Activated T-helper 2 cell treated with anti-CD3 and anti-CD28 coated beads, Interferon-gamma antibody, Interleukin-2, Interleukin-4, amounts not matched to agents 10 μg/mL and 5 μg/mL and 100 μg/mL, durations not matched to agents 14 hours and 24 hours and 36 hours (primary cell): ENCODE measurements at regions not wholly inside any gene's neighbourhood (a gene's known extent, or its start where the extent isn't known, plus 50 kb on each side); places are given as distances from the start of the nearest gene placed in this dataset.

Experiments used
- DNase-seq: peaks from one replicate; pipeline ENCODE4 v3.0.0; 2021; ENCODE audit warnings: low spot score
- H3K27ac Mint-ChIP-seq: one replicate; pipeline ENCODE4 v1.8.0; 2021; ENCODE audit warnings: mixed read lengths
- H3K27me3 Mint-ChIP-seq: one replicate; pipeline ENCODE4 v1.8.0; 2021; ENCODE audit warnings: low read depth, mixed read lengths
- H3K36me3 Mint-ChIP-seq: one replicate; pipeline ENCODE4 v1.8.0; 2021; ENCODE audit warnings: low read depth, mixed read lengths
- H3K4me1 Mint-ChIP-seq: one replicate; pipeline ENCODE4 v1.8.0; 2021; ENCODE audit warnings: low read depth, mixed read lengths
- H3K4me3 Mint-ChIP-seq: one replicate; pipeline ENCODE4 v1.8.0; 2021; ENCODE audit warnings: low read depth, mild to moderate bottlenecking, moderate library complexity, mixed read lengths
- H3K9me3 Mint-ChIP-seq: one replicate; pipeline ENCODE4 v1.8.0; 2021; ENCODE audit warnings: mixed read lengths
- intact Hi-C: fragments of 100-400 bp; cut with micrococcal nuclease; formaldehyde crosslinking; loops from one replicate; pipeline ENCODE4 v1.15.1; 2023

GRCh38 chr4:18645351-18645750 lies 623.8 kb upstream of the LCORL start:
- no peak for DNase-seq
- Mint-ChIP-seq H3K9me3 (no peaks in the 10 kb centered on the region), H3K4me3 (no peak overlapping the region), H3K27me3 (no peaks in the 10 kb centered on the region), H3K27ac (no peak overlapping the region), H3K36me3 (no peaks in the 10 kb centered on the region), H3K4me1 (no peaks in the 10 kb centered on the region)
- intact Hi-C loops, result no loop called here

GRCh38 chr4:18641334-18641733 lies 619.8 kb upstream of the LCORL start:
- intact Hi-C loops, result no loop called here
- Mint-ChIP-seq H3K36me3 (no peaks in the 10 kb centered on the region), H3K9me3 (no peaks in the 10 kb centered on the region), H3K4me1 (no peaks in the 10 kb centered on the region), H3K27ac (no peak overlapping the region), H3K27me3 (no peaks in the 10 kb centered on the region), H3K4me3 (no peak overlapping the region)
- DNase-seq, result no peak

- Mint-ChIP-seq H3K36me3 (no peaks in the 10 kb centered on the region), H3K4me3 (no peak overlapping the region), H3K9me3 (no peaks in the 10 kb centered on the region), H3K27me3 (no peaks in the 10 kb centered on the region), H3K27ac (no peak overlapping the region), H3K4me1 (no peaks in the 10 kb centered on the region)
- intact Hi-C loops, result no loop called here
- no peak for DNase-seq
These were observed 616.5 kb upstream of the LCORL start for GRCh38 chr4:18638031-18638430.

GRCh38 chr4:18636001-18636585 lies 614.5 kb upstream of the LCORL start:
- Mint-ChIP-seq H3K27ac (no peak overlapping the region), H3K4me1 (no peaks in the 10 kb centered on the region), H3K9me3 (no peaks in the 10 kb centered on the region), H3K27me3 (no peaks in the 10 kb centered on the region), H3K36me3 (no peaks in the 10 kb centered on the region), H3K4me3 (no peak overlapping the region)
- DNase-seq, result no peak
- intact Hi-C loops, result no loop called here

GRCh38 chr4:18635531-18635930 lies 614.0 kb upstream of the LCORL start:
- Mint-ChIP-seq H3K9me3 (no peaks in the 10 kb centered on the region), H3K36me3 (no peaks in the 10 kb centered on the region), H3K27ac (no peak overlapping the region), H3K27me3 (no peaks in the 10 kb centered on the region), H3K4me1 (no peaks in the 10 kb centered on the region), H3K4me3 (no peak overlapping the region)
- no peak for DNase-seq
- intact Hi-C loops, result no loop called here

GRCh38 chr4:18631586-18631985 lies 610.0 kb upstream of the LCORL start:
- no peak for DNase-seq
- intact Hi-C loops, result no loop called here
- H3K27me3 Mint-ChIP-seq, result no peaks in the 10 kb centered on the region

GRCh38 chr4:18630218-18631110 lies 608.9 kb upstream of the LCORL start:
- intact Hi-C loops, result no loop called here
- no peaks in the 10 kb centered on the region for H3K9me3 Mint-ChIP-seq
- H3K27ac Mint-ChIP-seq, result no peak overlapping the region
- H3K4me1 Mint-ChIP-seq, result no peaks in the 10 kb centered on the region
- DNase-seq, result no peak
- no peak overlapping the region for H3K4me3 Mint-ChIP-seq
- H3K27me3 Mint-ChIP-seq, result no peaks in the 10 kb centered on the region
- no peaks in the 10 kb centered on the region for H3K36me3 Mint-ChIP-seq

More at GRCh38 chr4:18631586-18631985, 610.0 kb upstream of the LCORL start:
- Mint-ChIP-seq H3K36me3 (no peaks in the 10 kb centered on the region), H3K9me3 (no peaks in the 10 kb centered on the region), H3K27ac (no peak overlapping the region), H3K4me3 (no peak overlapping the region), H3K4me1 (no peaks in the 10 kb centered on the region)

GRCh38 chr4:18627447-18628005 lies 606.0 kb upstream of the LCORL start:
- Mint-ChIP-seq H3K27me3 (no peaks in the 10 kb centered on the region), H3K36me3 (no peaks in the 10 kb centered on the region), H3K4me1 (no peaks in the 10 kb centered on the region), H3K27ac (no peak overlapping the region), H3K4me3 (no peak overlapping the region), H3K9me3 (no peaks in the 10 kb centered on the region)
- no peak for DNase-seq
- intact Hi-C loops, result no loop called here

- Mint-ChIP-seq H3K27ac (no peak overlapping the region), H3K4me3 (no peak overlapping the region), H3K4me1 (no peaks in the 10 kb centered on the region), H3K36me3 (no peaks in the 10 kb centered on the region), H3K27me3 (no peaks in the 10 kb centered on the region), H3K9me3 (no peaks in the 10 kb centered on the region)
- intact Hi-C loops, result no loop called here
- no peak for DNase-seq
These were observed 605.4 kb upstream of the LCORL start for GRCh38 chr4:18626996-18627395.

GRCh38 chr4:18626366-18626765 lies 604.8 kb upstream of the LCORL start:
- H3K4me3 Mint-ChIP-seq, result no peak overlapping the region
- intact Hi-C loops, result no loop called here
- no peaks in the 10 kb centered on the region for H3K4me1 Mint-ChIP-seq
- no peak overlapping the region for H3K27ac Mint-ChIP-seq
- H3K27me3 Mint-ChIP-seq, result no peaks in the 10 kb centered on the region
- no peak for DNase-seq
- H3K9me3 Mint-ChIP-seq, result no peaks in the 10 kb centered on the region
- no peaks in the 10 kb centered on the region for H3K36me3 Mint-ChIP-seq

- H3K36me3 Mint-ChIP-seq, result no peaks in the 10 kb centered on the region
- intact Hi-C loops, result no loop called here
- H3K9me3 Mint-ChIP-seq, result no peaks in the 10 kb centered on the region
- no peak for DNase-seq
- H3K4me3 Mint-ChIP-seq, result no peak overlapping the region
- H3K27me3 Mint-ChIP-seq, result no peaks in the 10 kb centered on the region
- H3K27ac Mint-ChIP-seq, result no peak overlapping the region
- no peaks in the 10 kb centered on the region for H3K4me1 Mint-ChIP-seq
These were observed 599.6 kb upstream of the LCORL start for GRCh38 chr4:18621186-18621585.

GRCh38 chr4:18616720-18617119 lies 595.2 kb upstream of the LCORL start:
- DNase-seq, result no peak
- Mint-ChIP-seq H3K4me1 (no peaks in the 10 kb centered on the region), H3K4me3 (no peak overlapping the region), H3K27me3 (no peaks in the 10 kb centered on the region), H3K36me3 (no peaks in the 10 kb centered on the region), H3K27ac (no peak overlapping the region), H3K9me3 (no peaks in the 10 kb centered on the region)
- intact Hi-C loops, result no loop called here

- no peak for DNase-seq
- no peaks in the 10 kb centered on the region for H3K4me1 Mint-ChIP-seq
- H3K4me3 Mint-ChIP-seq, result no peak overlapping the region
- intact Hi-C loops, result no loop called here
- no peaks in the 10 kb centered on the region for H3K27me3 Mint-ChIP-seq
- no peaks in the 10 kb centered on the region for H3K36me3 Mint-ChIP-seq
- peaks cover 8% of the 10 kb centered on the region for H3K9me3 Mint-ChIP-seq
- no peak overlapping the region for H3K27ac Mint-ChIP-seq
These were observed 589.5 kb upstream of the LCORL start for GRCh38 chr4:18611026-18611425.
